Keratinocyte (primary cell): ENCODE measurements at regions not wholly inside any gene's neighbourhood (a gene's known extent, or its start where the extent isn't known, plus 50 kb on each side); places are given as distances from the start of the nearest gene placed in this dataset.

Experiments used
- CTCF ChIP-seq, 3 experiments: IDR thresholded peaks in 1 of 3; conservative IDR thresholded peaks in 1 of 3; optimal IDR thresholded peaks in 1 of 3; 2 replicates in 2 of 3; 3 replicates in 1 of 3; pipeline versions ENCODE3 to v1.5.1; 2011; ENCODE audit warnings: low read length in 3 of 3, mild to moderate bottlenecking in 3 of 3, moderate library complexity in 2 of 3, control low read depth in 1 of 3, inconsistent platforms in 1 of 3; ENCODE audit not compliant: insufficient read depth in 2 of 3; ENCODE audit errors: extremely low read depth in 1 of 3
- EZH2 ChIP-seq: IDR thresholded peaks from one replicate; pipeline ENCODE4 v1.6.1; 2012; ENCODE audit warnings: inconsistent platforms, mild to moderate bottlenecking, low read length, moderate library complexity

DNA sequence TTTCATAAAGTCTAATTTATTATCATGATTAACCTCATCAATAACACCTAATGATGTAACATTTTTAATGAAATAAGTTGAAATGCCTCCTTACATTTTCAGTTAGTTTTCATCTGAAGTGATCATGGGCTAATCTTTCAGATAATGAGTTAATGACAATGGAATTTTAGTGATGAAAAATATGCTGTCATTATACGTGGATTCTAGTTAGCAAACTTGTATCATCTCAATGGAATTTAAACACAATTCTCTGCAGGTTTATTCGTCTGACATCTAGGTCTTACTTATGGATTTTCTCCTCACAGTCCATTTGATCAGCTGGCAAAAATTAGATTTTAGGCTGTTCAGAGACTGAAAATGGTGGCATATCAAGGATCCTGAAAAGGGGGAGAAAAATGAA lies 885.0 kb downstream of the SLC4A3 start:
- no peak for TF ChIP-seq CTCF (optimal IDR thresholded peaks at IDR 0.05 in 1 of 3, IDR thresholded peaks at IDR 0.05 in 1 of 3, conservative IDR thresholded peaks at IDR 0.05 in 1 of 3; ENCODE audit: extremely low read depth in 1 of 3, insufficient read depth in 2 of 3, low read length in 3 of 3)
- TF ChIP-seq EZH2 = no peak
